ENCODE measurements at regions not wholly inside any gene's neighbourhood (a gene's known extent, or its start where the extent isn't known, plus 50 kb on each side); places are given as distances from the start of the nearest gene placed in this dataset.

DNA sequence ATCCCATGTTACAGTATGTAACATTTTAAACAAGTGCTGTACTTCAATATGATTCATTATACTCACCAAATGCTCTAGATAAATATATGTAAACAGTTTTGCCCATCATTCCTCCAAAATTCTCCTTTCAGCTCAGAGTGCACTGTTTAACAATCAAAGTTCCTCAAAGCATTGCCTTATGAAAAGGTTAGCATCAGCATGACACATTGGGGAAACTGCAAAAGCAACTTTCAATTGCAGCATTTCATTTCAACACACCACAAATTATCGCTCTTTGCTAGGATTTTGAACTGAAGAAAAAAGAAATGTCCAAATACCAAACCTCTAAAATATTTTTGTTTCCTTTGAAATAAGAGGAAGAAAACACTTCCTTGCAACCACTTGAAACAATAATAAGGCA is 413.2 kb downstream of the FLRT2 start:
- Mint-ChIP-seq H3K27me3 (ENCODE audit: unreplicated experiment) (no peaks in the 10 kb centered on the region), H3K9me3 (ENCODE audit: unreplicated experiment) (peaks cover 8% of the 10 kb centered on the region), H3K36me3 (ENCODE audit: unreplicated experiment) (no peaks in the 10 kb centered on the region), H3K4me1 (ENCODE audit: unreplicated experiment) (no peaks in the 10 kb centered on the region), H3K27ac (ENCODE audit: unreplicated experiment) (no peak overlapping the region), H3K4me3 (ENCODE audit: unreplicated experiment) (no peak overlapping the region)
- DNase-seq (ENCODE audit: extremely low spot score, unreplicated experiment): no peak
- TF ChIP-seq CTCF (IDR thresholded peaks at IDR 0.05): no peak

GRCh38 chr14:85934886-85935254 is 404.9 kb downstream of the FLRT2 start:
- Mint-ChIP-seq H3K4me3 (ENCODE audit: unreplicated experiment) (peak overlapping the region; percentile 60), H3K9me3 (ENCODE audit: unreplicated experiment) (peaks cover 19% of the 10 kb centered on the region), H3K4me1 (ENCODE audit: unreplicated experiment) (peaks cover 6% of the 10 kb centered on the region), H3K27ac (ENCODE audit: unreplicated experiment) (peak overlapping the region; percentile 58), H3K27me3 (ENCODE audit: unreplicated experiment) (no peaks in the 10 kb centered on the region), H3K36me3 (ENCODE audit: unreplicated experiment) (no peaks in the 10 kb centered on the region)
- DNase-seq (ENCODE audit: extremely low spot score, unreplicated experiment): no peak
- no peak for TF ChIP-seq CTCF (IDR thresholded peaks at IDR 0.05)

- Mint-ChIP-seq H3K4me1 (ENCODE audit: unreplicated experiment) (peaks cover 6% of the 10 kb centered on the region), H3K27ac (ENCODE audit: unreplicated experiment) (peak overlapping the region; percentile 58), H3K9me3 (ENCODE audit: unreplicated experiment) (peaks cover 19% of the 10 kb centered on the region), H3K36me3 (ENCODE audit: unreplicated experiment) (no peaks in the 10 kb centered on the region), H3K4me3 (ENCODE audit: unreplicated experiment) (peak overlapping the region; percentile 60), H3K27me3 (ENCODE audit: unreplicated experiment) (no peaks in the 10 kb centered on the region)
- TF ChIP-seq CTCF (IDR thresholded peaks at IDR 0.05): no peak
- no peak for DNase-seq (ENCODE audit: extremely low spot score, unreplicated experiment)
Measured at GRCh38 chr14:85934123-85934885, 404.4 kb downstream of the FLRT2 start.

GRCh38 chr14:85921241-85921640 is 391.3 kb downstream of the FLRT2 start:
- TF ChIP-seq CTCF (IDR thresholded peaks at IDR 0.05): no peak

DNA sequence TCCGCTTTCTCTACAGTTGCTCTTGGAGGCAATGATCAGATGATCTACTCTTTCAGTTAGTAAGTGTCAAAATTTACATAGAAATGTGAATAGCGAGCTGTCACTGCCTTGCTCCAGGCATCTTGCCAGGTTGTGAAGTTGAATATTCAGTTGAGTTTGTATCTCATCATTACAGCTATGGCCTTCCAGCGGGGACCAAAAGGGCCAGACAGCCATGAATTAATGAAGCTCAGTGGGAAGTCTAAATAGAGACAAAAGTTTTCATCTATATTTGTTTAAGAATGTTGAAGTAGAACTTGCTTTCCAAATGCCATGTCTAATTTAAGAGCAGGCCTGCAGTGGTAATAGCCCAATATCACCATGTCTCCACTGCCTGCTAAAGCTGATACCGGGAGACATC is 387.8 kb downstream of the FLRT2 start:
- H3K4me3 Mint-ChIP-seq (ENCODE audit: unreplicated experiment): no peak overlapping the region
- no peaks in the 10 kb centered on the region for H3K4me1 Mint-ChIP-seq (ENCODE audit: unreplicated experiment)
- no peaks in the 10 kb centered on the region for H3K27me3 Mint-ChIP-seq (ENCODE audit: unreplicated experiment)
- H3K9me3 Mint-ChIP-seq (ENCODE audit: unreplicated experiment): no peaks in the 10 kb centered on the region
- no peaks in the 10 kb centered on the region for H3K36me3 Mint-ChIP-seq (ENCODE audit: unreplicated experiment)
- no peak for DNase-seq (ENCODE audit: extremely low spot score, unreplicated experiment)
- no peak for TF ChIP-seq CTCF (IDR thresholded peaks at IDR 0.05)
- H3K27ac Mint-ChIP-seq (ENCODE audit: unreplicated experiment): no peak overlapping the region

More at GRCh38 chr14:85921241-85921640, 391.3 kb downstream of the FLRT2 start:
- no peak for DNase-seq (ENCODE audit: extremely low spot score, unreplicated experiment)
- no peak overlapping the region for H3K27ac Mint-ChIP-seq (ENCODE audit: unreplicated experiment)
- peaks cover 4% of the 10 kb centered on the region for H3K9me3 Mint-ChIP-seq (ENCODE audit: unreplicated experiment)
- H3K4me1 Mint-ChIP-seq (ENCODE audit: unreplicated experiment): no peaks in the 10 kb centered on the region
- no peaks in the 10 kb centered on the region for H3K36me3 Mint-ChIP-seq (ENCODE audit: unreplicated experiment)
- H3K4me3 Mint-ChIP-seq (ENCODE audit: unreplicated experiment): no peak overlapping the region
- no peaks in the 10 kb centered on the region for H3K27me3 Mint-ChIP-seq (ENCODE audit: unreplicated experiment)

All from osteocyte (in vitro differentiated cells).